ENCODE measurements at regions not wholly inside any gene's neighbourhood (a gene's known extent, or its start where the extent isn't known, plus 50 kb on each side); places are given as distances from the start of the nearest gene placed in this dataset.

GRCh38 chr3:18195836-18196235, 229.3 kb downstream of the SATB1 start:
- intact Hi-C loops (cut with micrococcal nuclease): no loop called here
- Histone ChIP-seq H3K27me3 (replicated peaks in 1 of 4; ENCODE audit: control extremely low read depth in 1 of 4, control insufficient read depth in 3 of 4, insufficient read depth in 4 of 4, low read length in 3 of 4) (no peaks in the 10 kb centered on the region), H3K27ac (ENCODE audit: low read length in 2 of 2) (no peak overlapping the region), H3K4me3 (ENCODE audit: control extremely low read depth in 1 of 5, extremely low read depth in 1 of 5, insufficient read depth in 1 of 5, low read depth in 2 of 5, low read length in 4 of 5) (no peak overlapping the region), H3K9me3 (ENCODE audit: control extremely low read depth in 1 of 3, control insufficient read depth in 2 of 3, insufficient read depth in 1 of 3, low read length in 2 of 3) (peaks cover 0 to 6% (median 6%) of the 10 kb centered on the region in 3 donors), H4K20me1 (ENCODE audit: control insufficient read depth, insufficient read depth, low read length, poor library complexity, severe bottlenecking) (no peaks in the 10 kb centered on the region), H3K4me1 (ENCODE audit: control insufficient read depth in 2 of 2, insufficient read depth in 2 of 2, low read length in 2 of 2) (no peaks in the 10 kb centered on the region), H3K4me2 (replicated peaks; ENCODE audit: low read depth, low read length, poor library complexity, severe bottlenecking) (no peak overlapping the region), H3K36me3 (replicated peaks in 1 of 2; ENCODE audit: control extremely low read depth in 1 of 2, control insufficient read depth in 1 of 2, extremely low read depth in 1 of 2, insufficient read depth in 2 of 2, low read length in 1 of 2) (no peaks in the 10 kb centered on the region), H3K79me2 (ENCODE audit: control insufficient read depth, insufficient read depth, low read length) (no peaks in the 10 kb centered on the region), H3K9ac (ENCODE audit: low read length) (no peak overlapping the region), H2AFZ (ENCODE audit: insufficient read depth, low read depth, low read length, poor library complexity, severe bottlenecking) (no peak overlapping the region)
- H3K27me3 Mint-ChIP-seq: no peaks in the 10 kb centered on the region
- no peak for ATAC-seq (ENCODE audit: low read depth)
- no peak overlapping the region for H3K27ac Mint-ChIP-seq
- no peak overlapping the region for H3K4me3 Mint-ChIP-seq
- no peak for TF ChIP-seq EZH2 (IDR thresholded peaks at IDR 0.05; ENCODE audit: borderline replicate concordance, insufficient read depth, low read depth, low read length, poor library complexity, severe bottlenecking)
- no peak for TF ChIP-seq CTCF (IDR thresholded peaks at IDR 0.05)
- H3K4me1 Mint-ChIP-seq: peaks cover 2% of the 10 kb centered on the region
- no peak for DNase-seq
- CTCF ChIA-PET: no interaction called here
- peaks cover 9% of the 10 kb centered on the region for H3K9me3 Mint-ChIP-seq (ENCODE audit: insufficient read depth)
- POLR2A ChIA-PET: no interaction called here

- no peak overlapping the region for H2AFZ ChIP-seq (ENCODE audit: insufficient read depth, low read depth, low read length, poor library complexity, severe bottlenecking)
- no peaks in the 10 kb centered on the region for H3K36me3 ChIP-seq (replicated peaks in 1 of 2; ENCODE audit: control extremely low read depth in 1 of 2, control insufficient read depth in 1 of 2, extremely low read depth in 1 of 2, insufficient read depth in 2 of 2, low read length in 1 of 2)
- no peak overlapping the region for H3K27ac ChIP-seq (ENCODE audit: low read length in 2 of 2)
- H4K20me1 ChIP-seq (ENCODE audit: control insufficient read depth, insufficient read depth, low read length, poor library complexity, severe bottlenecking): no peaks in the 10 kb centered on the region
- Mint-ChIP-seq H3K9me3 (ENCODE audit: insufficient read depth) (peaks cover 4% of the 10 kb centered on the region), H3K27ac (no peak overlapping the region), H3K27me3 (peaks cover 3% of the 10 kb centered on the region), H3K4me3 (no peak overlapping the region), H3K4me1 (peaks cover 2% of the 10 kb centered on the region)
- H3K9ac ChIP-seq (ENCODE audit: low read length): no peak overlapping the region
- DNase-seq (no peak), ATAC-seq (ENCODE audit: low read depth) (no peak)
- ChIA-PET POLR2A (no interaction called here), CTCF (no interaction called here)
- WGBS (ENCODE audit: insufficient coverage): no CpG with 5 or more reads among the region's 4 CpGs
- no peak overlapping the region for H3K4me2 ChIP-seq (replicated peaks; ENCODE audit: low read depth, low read length, poor library complexity, severe bottlenecking)
- no peaks in the 10 kb centered on the region for H3K4me1 ChIP-seq (ENCODE audit: control insufficient read depth in 2 of 2, insufficient read depth in 2 of 2, low read length in 2 of 2)
- TF ChIP-seq CTCF (IDR thresholded peaks at IDR 0.05) (no peak), EZH2 (IDR thresholded peaks at IDR 0.05; ENCODE audit: borderline replicate concordance, insufficient read depth, low read depth, low read length, poor library complexity, severe bottlenecking) (no peak)
- no peaks in the 10 kb centered on the region for H3K27me3 ChIP-seq (replicated peaks in 1 of 4; ENCODE audit: control extremely low read depth in 1 of 4, control insufficient read depth in 3 of 4, insufficient read depth in 4 of 4, low read length in 3 of 4)
- no peaks in the 10 kb centered on the region for H3K79me2 ChIP-seq (ENCODE audit: control insufficient read depth, insufficient read depth, low read length)
- peaks cover 0 to 6% (median 6%) of the 10 kb centered on the region in 3 donors for H3K9me3 ChIP-seq (ENCODE audit: control extremely low read depth in 1 of 3, control insufficient read depth in 2 of 3, insufficient read depth in 1 of 3, low read length in 2 of 3)
- intact Hi-C loops (cut with micrococcal nuclease): no loop called here
- no peak overlapping the region for H3K4me3 ChIP-seq (ENCODE audit: control extremely low read depth in 1 of 5, extremely low read depth in 1 of 5, insufficient read depth in 1 of 5, low read depth in 2 of 5, low read length in 4 of 5)
Observed at GRCh38 chr3:18194431-18194830, 230.7 kb downstream of the SATB1 start.

All from B cell (primary cell).